HG03039 (cell line): ENCODE measurements at regions not wholly inside any gene's neighbourhood (a gene's known extent, or its start where the extent isn't known, plus 50 kb on each side); places are given as distances from the start of the nearest gene placed in this dataset.
A peak's percentile ranks its signal among the peaks of the same experiment; 100 is the strongest.

Source experiments
- ATAC-seq: cut with Tn5 transposase; IDR thresholded peaks from one replicate; pipeline ENCODE4 v1.9.1; 2021; ENCODE audit warnings: mild to moderate bottlenecking, moderate library complexity; ENCODE audit not compliant: unreplicated experiment

GRCh38 chr7:84258628-84259027, 64.0 kb upstream of the SEMA3A start:
- ATAC-seq, result no peak

- ATAC-seq, result no peak
Measured at GRCh38 chr7:84256571-84256971, 62.0 kb upstream of the SEMA3A start.

GRCh38 chr7:84251277-84251781, 56.7 kb upstream of the SEMA3A start:
- no peak for ATAC-seq

GRCh38 chr7:84250452-84250851, 55.9 kb upstream of the SEMA3A start:
- ATAC-seq, result no peak

GRCh38 chr7:84249656-84250055, 55.1 kb upstream of the SEMA3A start:
- ATAC-seq, result no peak

GRCh38 chr7:84248843-84249242, 54.3 kb upstream of the SEMA3A start:
- ATAC-seq, result peak; percentile 20

- ATAC-seq, result peak; percentile 56
Measured at GRCh38 chr7:84248267-84248666, 53.7 kb upstream of the SEMA3A start.

- no peak for ATAC-seq
Measured at GRCh38 chr7:84247591-84247990, 53.0 kb upstream of the SEMA3A start.

GRCh38 chr7:84245835-84246234, 51.2 kb upstream of the SEMA3A start:
- no peak for ATAC-seq
